Ishikawa (cell line): ENCODE measurements at regions not wholly inside any gene's neighbourhood (a gene's known extent, or its start where the extent isn't known, plus 50 kb on each side); places are given as distances from the start of the nearest gene placed in this dataset.

Experiments
- CEBPB ChIP-seq: IDR thresholded peaks from 2 replicates; pipeline ENCODE4 v1.6.1; 2012
- CREB1 ChIP-seq: IDR thresholded peaks from 2 replicates; pipeline ENCODE4 v1.6.1; 2012; ENCODE audit warnings: low read depth
- EP300 ChIP-seq: IDR thresholded peaks from 2 replicates; pipeline ENCODE4 v1.6.1; 2012; ENCODE audit warnings: borderline replicate concordance
- MAX ChIP-seq: IDR thresholded peaks from 2 replicates; pipeline ENCODE4 v1.6.1; 2012
- RAD21 ChIP-seq: IDR thresholded peaks from 2 replicates; pipeline ENCODE4 v1.6.1; 2012; ENCODE audit warnings: low read depth
- REST ChIP-seq: IDR thresholded peaks from 2 replicates; pipeline ENCODE4 v1.6.1; 2012; ENCODE audit warnings: low read depth, mild to moderate bottlenecking
- TAF1 ChIP-seq: IDR thresholded peaks from 2 replicates; pipeline ENCODE4 v1.6.1; 2012; ENCODE audit warnings: low read depth, mild to moderate bottlenecking
- TCF12 ChIP-seq: IDR thresholded peaks from 2 replicates; pipeline ENCODE4 v1.6.1; 2012; ENCODE audit warnings: low read depth
- TEAD4 ChIP-seq: IDR thresholded peaks from 2 replicates; pipeline ENCODE4 v1.6.1; 2012
- YY1 ChIP-seq: IDR thresholded peaks from 2 replicates; pipeline ENCODE4 v1.6.1; 2012; ENCODE audit warnings: low read depth

- TF ChIP-seq TEAD4 (no peak), TAF1 (no peak), MAX (no peak), CREB1 (no peak), EP300 (no peak), YY1 (no peak), TCF12 (no peak), REST (no peak), RAD21 (no peak), CEBPB (no peak)
Observed at GRCh38 chr7:86947929-86948328, 111.5 kb downstream of the ELAPOR2 start.
